Neural progenitor cell (in vitro differentiated cells): ENCODE measurements at regions not wholly inside any gene's neighbourhood (a gene's known extent, or its start where the extent isn't known, plus 50 kb on each side); places are given as distances from the start of the nearest gene placed in this dataset.

Experiments used
- CTCF ChIP-seq: fragments of 200-600 bp; sonication (generic); IDR thresholded peaks from 2 replicates; pipeline ENCODE4 v1.5.1; 2017; ENCODE audit warnings: antibody characterized with exemption, mild to moderate bottlenecking
- EZH2 ChIP-seq: fragments of 200-600 bp; sonication (generic); IDR thresholded peaks from 2 replicates; pipeline ENCODE4 v1.6.1; 2017; ENCODE audit warnings: antibody characterized with exemption, mild to moderate bottlenecking, moderate library complexity
- EZH2phosphoT487 ChIP-seq: fragments of 200-600 bp; sonication (generic); IDR thresholded peaks from 2 replicates; pipeline ENCODE4 v1.6.1; 2017; ENCODE audit warnings: antibody characterized with exemption

GRCh38 chr2:123546353-123546752 is 478.7 kb upstream of the CNTNAP5 start:
- no peak for TF ChIP-seq CTCF
- no peak for TF ChIP-seq EZH2
- TF ChIP-seq EZH2phosphoT487: no peak
